Endothelial cell of umbilical vein (primary cell): ENCODE measurements at regions not wholly inside any gene's neighbourhood (a gene's known extent, or its start where the extent isn't known, plus 50 kb on each side); places are given as distances from the start of the nearest gene placed in this dataset.

Source experiments
- BruUV-seq: library from RNA; stranded (reverse); fragments of 400-500 nt; replicated peaks from 2 replicates; lab custom pipeline; 2021; lab: Mats Ljungman, UMichigan
- CTCF ChIA-PET: fragments of 300-600, 350-600 bp; sonication (Branson Sonifier 250); formaldehyde crosslinking; loops from one replicate; lab custom pipeline; 2021; ENCODE audit warnings: antibody characterized with exemption, inconsistent platforms; lab: Charles Lee
- POLR2A ChIA-PET: fragments of 300-600, 350-600 bp; sonication (Branson Sonifier 250); formaldehyde crosslinking; loops from one replicate; lab custom pipeline; 2021; ENCODE audit warnings: antibody characterized with exemption, inconsistent platforms; lab: Charles Lee
- DNase-seq: peaks from one replicate; pipeline ENCODE4 v3.0.0-alpha.2; 2011; ENCODE audit warnings: low read depth, low spot score
- FAIRE-seq: peaks from 2 replicates; lab custom pipeline; 2011; peaks lifted over from hg19 to GRCh38; lab: Jason Lieb, UNC
- H2AFZ ChIP-seq: 2 replicates; pipeline ENCODE4 v1.6.0; 2012; ENCODE audit warnings: low read depth, low read length, control low read depth, inconsistent platforms
- H3K27ac ChIP-seq: 2 replicates; pipeline ENCODE4 v1.5.1; 2011; ENCODE audit warnings: low read depth, mild to moderate bottlenecking, control low read depth, low read length, moderate library complexity; ENCODE audit not compliant: insufficient read depth
- H3K27me3 ChIP-seq, 2 experiments: 2 replicates each; pipeline versions ENCODE4 v1.6.0 to v1.6.1; 2011; ENCODE audit warnings: low read length in 2 of 2, mixed read lengths in 1 of 2; ENCODE audit not compliant: control insufficient read depth in 2 of 2, insufficient read depth in 2 of 2
- H3K36me3 ChIP-seq, 2 experiments: 2 replicates in 1 of 2; 3 replicates in 1 of 2; pipeline ENCODE4 v1.5.1; 2011; ENCODE audit warnings: low read length in 2 of 2, mild to moderate bottlenecking in 1 of 2, moderate library complexity in 1 of 2; ENCODE audit not compliant: control insufficient read depth in 2 of 2, insufficient read depth in 2 of 2; ENCODE audit errors: extremely low read depth in 1 of 2
- H3K4me1 ChIP-seq: 3 replicates; pipeline ENCODE4 v1.5.1; 2011; ENCODE audit warnings: mild to moderate bottlenecking, low read length; ENCODE audit not compliant: control insufficient read depth, insufficient read depth; ENCODE audit errors: extremely low read depth
- H3K4me2 ChIP-seq: 2 replicates; pipeline ENCODE4 v1.6.1; 2011; ENCODE audit warnings: low read length, control low read depth, mixed read lengths; ENCODE audit not compliant: insufficient read depth
- H3K4me3 ChIP-seq, 3 experiments: fragments of 200-600 bp in 1 of 3; sonication (generic), shearing (Covaris generic) in 1 of 3; replicated peaks in 1 of 3; 2 replicates each; pipeline ENCODE4 v1.5.1; 2011 to 2016; ENCODE audit warnings: control low read depth in 3 of 3, low read length in 3 of 3, mild to moderate bottlenecking in 2 of 3, inconsistent platforms in 1 of 3, low read depth in 1 of 3, moderate library complexity in 1 of 3; ENCODE audit not compliant: insufficient read depth in 1 of 3
- H3K79me2 ChIP-seq: 2 replicates; pipeline ENCODE4 v1.6.0; 2012; ENCODE audit warnings: low read length, inconsistent platforms; ENCODE audit not compliant: control insufficient read depth, insufficient read depth
- H3K9ac ChIP-seq: replicated peaks from 2 replicates; pipeline ENCODE3; 2011; ENCODE audit warnings: low read length, control low read depth; ENCODE audit not compliant: insufficient read depth; ENCODE audit errors: extremely low read depth
- H3K9me1 ChIP-seq: replicated peaks from 3 replicates; pipeline ENCODE4 v1.6.0; 2011; ENCODE audit warnings: mild to moderate bottlenecking, low read length; ENCODE audit not compliant: control insufficient read depth, insufficient read depth; ENCODE audit errors: extremely low read depth
- H3K9me3 ChIP-seq: replicated peaks from 2 replicates; pipeline ENCODE4 v1.5.1; 2012; ENCODE audit warnings: low read length, inconsistent platforms; ENCODE audit not compliant: control insufficient read depth, insufficient read depth
- H4K20me1 ChIP-seq: replicated peaks from 2 replicates; pipeline ENCODE3; 2011; ENCODE audit warnings: mild to moderate bottlenecking, low read length; ENCODE audit not compliant: control insufficient read depth, insufficient read depth; ENCODE audit errors: extremely low read depth
- EZH2 ChIP-seq: IDR thresholded peaks from 2 replicates; pipeline ENCODE4 v1.6.1; 2012; ENCODE audit warnings: borderline replicate concordance, low read depth, mild to moderate bottlenecking, moderate library complexity, low read length, inconsistent platforms; ENCODE audit not compliant: severe bottlenecking
- FOS ChIP-seq: IDR thresholded peaks from 2 replicates; pipeline ENCODE4 v1.6.1; 2011; ENCODE audit warnings: mild to moderate bottlenecking, low read length, moderate library complexity, borderline replicate concordance; ENCODE audit not compliant: insufficient read depth
- GATA2 ChIP-seq: IDR thresholded peaks from 2 replicates; pipeline ENCODE4 v1.7.0; 2011; ENCODE audit warnings: low read depth, mild to moderate bottlenecking, moderate library complexity, mixed read lengths, low read length; ENCODE audit not compliant: insufficient read length, insufficient read depth
- JUN ChIP-seq: IDR thresholded peaks from 2 replicates; pipeline ENCODE4 v1.6.1; 2011; ENCODE audit warnings: borderline replicate concordance, low read depth; ENCODE audit not compliant: insufficient read length, insufficient read depth
- MAX ChIP-seq: IDR thresholded peaks from 2 replicates; pipeline ENCODE4 v1.6.1; 2011; ENCODE audit not compliant: insufficient read depth, insufficient read length
- MYC ChIP-seq: IDR thresholded peaks from one replicate; pipeline ENCODE4 v1.6.1; 2011; ENCODE audit warnings: mild to moderate bottlenecking, low read depth, low read length
- POLR2A ChIP-seq: IDR thresholded peaks from 2 replicates; pipeline ENCODE4 v1.6.1; 2012; ENCODE audit warnings: low read depth, mild to moderate bottlenecking, control low read depth, low read length
- POLR2AphosphoS5 ChIP-seq: IDR thresholded peaks from 2 replicates; pipeline ENCODE4 v1.6.1; 2012; ENCODE audit warnings: low read depth, mild to moderate bottlenecking, control low read depth, low read length, moderate library complexity; ENCODE audit not compliant: insufficient read depth
- dilution Hi-C: fragments of 300-500 bp; cut with MboI; formaldehyde crosslinking; loops from one replicate; pipeline ENCODE4 v1.15.0; 2019; ENCODE audit warnings: low sequenced_read_pairs; ENCODE audit not compliant: extremely low pct_ligation_motif_present
- intact Hi-C: fragments of 100-400 bp; cut with micrococcal nuclease; formaldehyde crosslinking; loops from one replicate; pipeline ENCODE4 v1.10.0; 2022
- TF ChIP-seq, protein P1 (sequence below), 2 donors: IDR thresholded peaks; 1 replicate in 1 of 2; 2 replicates in 1 of 2; pipeline ENCODE4 v1.5.1; 2011; ENCODE audit warnings: low read length in 2 of 2, mild to moderate bottlenecking in 2 of 2, moderate library complexity in 2 of 2, control low read depth in 1 of 2, inconsistent platforms in 1 of 2, low read depth in 1 of 2; ENCODE audit not compliant: insufficient read depth in 1 of 2; ENCODE audit errors: extremely low read depth in 1 of 2

DNA sequence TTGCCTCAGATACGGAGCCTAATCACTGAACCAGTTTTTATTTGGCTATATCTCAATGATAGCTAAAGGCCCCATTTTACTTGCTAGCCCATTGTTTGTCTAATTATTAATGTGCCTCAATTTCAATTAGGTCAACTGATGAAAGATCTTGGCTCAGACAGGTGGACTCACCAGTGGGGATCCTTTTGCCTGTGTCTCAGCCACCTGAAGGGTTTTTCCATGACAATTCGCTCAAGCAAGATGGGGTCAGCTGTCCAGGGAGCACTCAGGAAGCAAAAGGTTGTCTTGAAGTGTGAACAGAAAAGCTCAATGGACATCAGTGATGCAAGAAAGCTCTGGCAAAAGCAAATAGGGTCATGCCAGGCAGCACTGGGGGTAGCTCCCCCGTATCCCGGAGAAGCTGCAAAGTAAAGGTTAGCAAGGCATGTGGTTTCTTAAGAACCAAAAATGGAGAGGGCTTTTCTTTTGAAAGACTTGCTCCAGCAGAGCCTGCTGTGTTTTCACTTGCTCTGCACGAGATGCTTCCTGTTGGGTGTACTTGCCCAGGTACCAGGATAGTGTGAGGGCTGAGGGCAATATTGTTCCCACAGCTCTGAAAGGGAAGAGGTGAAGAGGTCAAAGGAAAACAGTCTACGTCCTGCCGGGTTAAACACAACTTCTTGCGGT lies 541.2 kb upstream of the CDH5 start:
- POLR2A ChIA-PET: no interaction called here
- FAIRE-seq: no peak
- dilution Hi-C loops: no loop called here

More for the DNA sequence above, 541.2 kb upstream of the CDH5 start:
- H3K79me2 ChIP-seq: no peaks in the 10 kb centered on the region
- no peaks in the 10 kb centered on the region for H3K4me1 ChIP-seq
- H3K9ac ChIP-seq: no peak overlapping the region
- TF ChIP-seq POLR2AphosphoS5 (no peak), FOS (no peak), MAX (no peak), JUN (no peak), GATA2 (no peak), POLR2A (no peak), EZH2 (no peak), MYC (no peak)
- TF ChIP-seq, protein P1, sequence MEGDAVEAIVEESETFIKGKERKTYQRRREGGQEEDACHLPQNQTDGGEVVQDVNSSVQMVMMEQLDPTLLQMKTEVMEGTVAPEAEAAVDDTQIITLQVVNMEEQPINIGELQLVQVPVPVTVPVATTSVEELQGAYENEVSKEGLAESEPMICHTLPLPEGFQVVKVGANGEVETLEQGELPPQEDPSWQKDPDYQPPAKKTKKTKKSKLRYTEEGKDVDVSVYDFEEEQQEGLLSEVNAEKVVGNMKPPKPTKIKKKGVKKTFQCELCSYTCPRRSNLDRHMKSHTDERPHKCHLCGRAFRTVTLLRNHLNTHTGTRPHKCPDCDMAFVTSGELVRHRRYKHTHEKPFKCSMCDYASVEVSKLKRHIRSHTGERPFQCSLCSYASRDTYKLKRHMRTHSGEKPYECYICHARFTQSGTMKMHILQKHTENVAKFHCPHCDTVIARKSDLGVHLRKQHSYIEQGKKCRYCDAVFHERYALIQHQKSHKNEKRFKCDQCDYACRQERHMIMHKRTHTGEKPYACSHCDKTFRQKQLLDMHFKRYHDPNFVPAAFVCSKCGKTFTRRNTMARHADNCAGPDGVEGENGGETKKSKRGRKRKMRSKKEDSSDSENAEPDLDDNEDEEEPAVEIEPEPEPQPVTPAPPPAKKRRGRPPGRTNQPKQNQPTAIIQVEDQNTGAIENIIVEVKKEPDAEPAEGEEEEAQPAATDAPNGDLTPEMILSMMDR (IDR thresholded peaks at IDR 0.05; ENCODE audit: extremely low read depth in 1 of 2, insufficient read depth in 1 of 2, low read depth in 1 of 2, low read length in 2 of 2): no peak
- no peak overlapping the region for H3K4me2 ChIP-seq
- no TSS peak for BruUV-seq
- intact Hi-C loops: no loop called here
- no peaks in the 10 kb centered on the region for H3K9me3 ChIP-seq
- no peaks in the 10 kb centered on the region for H3K27me3 ChIP-seq
- CTCF ChIA-PET: no interaction called here
- H3K27ac ChIP-seq: no peak overlapping the region
- no peak overlapping the region for H3K4me3 ChIP-seq
- H3K36me3 ChIP-seq: no peaks in the 10 kb centered on the region
- H4K20me1 ChIP-seq: no peaks in the 10 kb centered on the region
- no peaks in the 10 kb centered on the region for H3K9me1 ChIP-seq
- DNase-seq: no peak
- H2AFZ ChIP-seq: no peak overlapping the region
